ENCODE measurements at regions not wholly inside any gene's neighbourhood (a gene's known extent, or its start where the extent isn't known, plus 50 kb on each side); places are given as distances from the start of the nearest gene placed in this dataset.
"Not testable (repeated sequence)": the region's sequence is repeated elsewhere in the genome, so short reads cannot be mapped to it uniquely, and the experiment has no call there.

GRCh38 chr2:111618226-111618977 lies 265.6 kb downstream of the ANAPC1 start:
- H3K4me1 ChIP-seq (ENCODE audit: control insufficient read depth, insufficient read depth, low read length) = peaks cover 27% of the 10 kb centered on the region
- H3K9me3 ChIP-seq (ENCODE audit: control insufficient read depth, low read length) = no peaks in the 10 kb centered on the region
- H3K4me3 ChIP-seq (ENCODE audit: low read length) = peak overlapping the region; percentile 16
- no peak overlapping the region for H3K9ac ChIP-seq (ENCODE audit: low read length)
- H3K36me3 ChIP-seq (ENCODE audit: control insufficient read depth, insufficient read depth, low read length, severe bottlenecking) = no peaks in the 10 kb centered on the region
- peak; percentile 43 for DNase-seq (ENCODE audit: low read depth)
- no peaks in the 10 kb centered on the region for H3K27me3 ChIP-seq (replicated peaks; ENCODE audit: control insufficient read depth, insufficient read depth, low read length)

- no peak for DNase-seq (ENCODE audit: low read depth)
- Histone ChIP-seq H3K9me3 (ENCODE audit: control insufficient read depth, low read length) (no peaks in the 10 kb centered on the region), H3K4me3 (ENCODE audit: low read length) (peak overlapping the region; percentile 16), H3K9ac (ENCODE audit: low read length) (no peak overlapping the region), H3K36me3 (ENCODE audit: control insufficient read depth, insufficient read depth, low read length, severe bottlenecking) (no peaks in the 10 kb centered on the region), H3K27me3 (replicated peaks; ENCODE audit: control insufficient read depth, insufficient read depth, low read length) (no peaks in the 10 kb centered on the region), H3K4me1 (ENCODE audit: control insufficient read depth, insufficient read depth, low read length) (peaks cover 35% of the 10 kb centered on the region)
These were observed 264.8 kb downstream of the ANAPC1 start for GRCh38 chr2:111618978-111619902.

- Histone ChIP-seq H3K9ac (ENCODE audit: low read length) (no peak overlapping the region), H3K4me1 (ENCODE audit: control insufficient read depth, insufficient read depth, low read length) (peaks cover 43% of the 10 kb centered on the region), H3K9me3 (ENCODE audit: control insufficient read depth, low read length) (no peaks in the 10 kb centered on the region), H3K36me3 (ENCODE audit: control insufficient read depth, insufficient read depth, low read length, severe bottlenecking) (no peaks in the 10 kb centered on the region), H3K27me3 (replicated peaks; ENCODE audit: control insufficient read depth, insufficient read depth, low read length) (no peaks in the 10 kb centered on the region), H3K4me3 (ENCODE audit: low read length) (no peak overlapping the region)
- DNase-seq (ENCODE audit: low read depth) = no peak
These were observed 263.7 kb downstream of the ANAPC1 start for GRCh38 chr2:111620281-111620680.

GRCh38 chr2:111622859-111623258 lies 261.1 kb downstream of the ANAPC1 start:
- Histone ChIP-seq H3K4me3 (ENCODE audit: low read length) (no peak overlapping the region), H3K27me3 (replicated peaks; ENCODE audit: control insufficient read depth, insufficient read depth, low read length) (no peaks in the 10 kb centered on the region)
- DNase-seq (ENCODE audit: low read depth) = no peak

GRCh38 chr2:111623380-111623779 lies 260.6 kb downstream of the ANAPC1 start:
- Histone ChIP-seq H3K4me1 (ENCODE audit: control insufficient read depth, insufficient read depth, low read length) (peaks cover 41% of the 10 kb centered on the region), H3K27me3 (replicated peaks; ENCODE audit: control insufficient read depth, insufficient read depth, low read length) (no peaks in the 10 kb centered on the region), H3K4me3 (ENCODE audit: low read length) (no peak overlapping the region), H3K36me3 (ENCODE audit: control insufficient read depth, insufficient read depth, low read length, severe bottlenecking) (no peaks in the 10 kb centered on the region), H3K9ac (ENCODE audit: low read length) (no peak overlapping the region), H3K9me3 (ENCODE audit: control insufficient read depth, low read length) (peaks cover 11% of the 10 kb centered on the region)
- no peak for DNase-seq (ENCODE audit: low read depth)

More at GRCh38 chr2:111622859-111623258, 261.1 kb downstream of the ANAPC1 start:
- Histone ChIP-seq H3K36me3 (ENCODE audit: control insufficient read depth, insufficient read depth, low read length, severe bottlenecking) (no peaks in the 10 kb centered on the region), H3K4me1 (ENCODE audit: control insufficient read depth, insufficient read depth, low read length) (peaks cover 46% of the 10 kb centered on the region), H3K9ac (ENCODE audit: low read length) (no peak overlapping the region), H3K9me3 (ENCODE audit: control insufficient read depth, low read length) (peaks cover 6% of the 10 kb centered on the region)

GRCh38 chr2:111624411-111625156 lies 259.4 kb downstream of the ANAPC1 start:
- Histone ChIP-seq H3K9ac (ENCODE audit: low read length) (no peak overlapping the region), H3K36me3 (ENCODE audit: control insufficient read depth, insufficient read depth, low read length, severe bottlenecking) (no peaks in the 10 kb centered on the region), H3K4me1 (ENCODE audit: control insufficient read depth, insufficient read depth, low read length) (peaks cover 32% of the 10 kb centered on the region), H3K4me3 (ENCODE audit: low read length) (peak overlapping the region; percentile 56), H3K9me3 (ENCODE audit: control insufficient read depth, low read length) (peaks cover 21% of the 10 kb centered on the region), H3K27me3 (replicated peaks; ENCODE audit: control insufficient read depth, insufficient read depth, low read length) (no peaks in the 10 kb centered on the region)
- peak; percentile 95 for DNase-seq (ENCODE audit: low read depth)

- peaks cover 25% of the 10 kb centered on the region for H3K9me3 ChIP-seq (ENCODE audit: control insufficient read depth, low read length)
- not testable (repeated sequence) for H3K36me3 ChIP-seq (ENCODE audit: control insufficient read depth, insufficient read depth, low read length, severe bottlenecking); H3K9ac ChIP-seq (ENCODE audit: low read length); H3K27me3 ChIP-seq (replicated peaks; ENCODE audit: control insufficient read depth, insufficient read depth, low read length); H3K4me3 ChIP-seq (ENCODE audit: low read length); DNase-seq (ENCODE audit: low read depth)
- peaks cover 32% of the 10 kb centered on the region for H3K4me1 ChIP-seq (ENCODE audit: control insufficient read depth, insufficient read depth, low read length)
These were observed 258.8 kb downstream of the ANAPC1 start for GRCh38 chr2:111625157-111625537.

GRCh38 chr2:111626037-111626864 lies 257.7 kb downstream of the ANAPC1 start:
- H3K27me3 ChIP-seq (replicated peaks; ENCODE audit: control insufficient read depth, insufficient read depth, low read length) = no peaks in the 10 kb centered on the region
- no peaks in the 10 kb centered on the region for H3K36me3 ChIP-seq (ENCODE audit: control insufficient read depth, insufficient read depth, low read length, severe bottlenecking)
- peak; percentile 23 for DNase-seq (ENCODE audit: low read depth)
- no peak overlapping the region for H3K9ac ChIP-seq (ENCODE audit: low read length)
- peaks cover 25% of the 10 kb centered on the region for H3K9me3 ChIP-seq (ENCODE audit: control insufficient read depth, low read length)
- H3K4me1 ChIP-seq (ENCODE audit: control insufficient read depth, insufficient read depth, low read length) = peaks cover 32% of the 10 kb centered on the region
- H3K4me3 ChIP-seq (ENCODE audit: low read length) = no peak overlapping the region

- no peak overlapping the region for H3K9ac ChIP-seq (ENCODE audit: low read length)
- DNase-seq (ENCODE audit: low read depth) = no peak
- H3K4me1 ChIP-seq (ENCODE audit: control insufficient read depth, insufficient read depth, low read length) = peaks cover 32% of the 10 kb centered on the region
- H3K4me3 ChIP-seq (ENCODE audit: low read length) = no peak overlapping the region
- H3K9me3 ChIP-seq (ENCODE audit: control insufficient read depth, low read length) = peaks cover 25% of the 10 kb centered on the region
- H3K36me3 ChIP-seq (ENCODE audit: control insufficient read depth, insufficient read depth, low read length, severe bottlenecking) = no peaks in the 10 kb centered on the region
- no peaks in the 10 kb centered on the region for H3K27me3 ChIP-seq (replicated peaks; ENCODE audit: control insufficient read depth, insufficient read depth, low read length)
These were observed 257.2 kb downstream of the ANAPC1 start for GRCh38 chr2:111626865-111627163.

- H3K4me3 ChIP-seq (ENCODE audit: low read length) = no peak overlapping the region
- no peaks in the 10 kb centered on the region for H3K36me3 ChIP-seq (ENCODE audit: control insufficient read depth, insufficient read depth, low read length, severe bottlenecking)
- H3K9me3 ChIP-seq (ENCODE audit: control insufficient read depth, low read length) = peaks cover 25% of the 10 kb centered on the region
- no peaks in the 10 kb centered on the region for H3K27me3 ChIP-seq (replicated peaks; ENCODE audit: control insufficient read depth, insufficient read depth, low read length)
- DNase-seq (ENCODE audit: low read depth) = no peak
- H3K9ac ChIP-seq (ENCODE audit: low read length) = no peak overlapping the region
- peaks cover 32% of the 10 kb centered on the region for H3K4me1 ChIP-seq (ENCODE audit: control insufficient read depth, insufficient read depth, low read length)
These were observed 256.7 kb downstream of the ANAPC1 start for GRCh38 chr2:111627256-111627655.

All from adipocyte (in vitro differentiated cells).